Ishikawa (cell line): ENCODE measurements at regions not wholly inside any gene's neighbourhood (a gene's known extent, or its start where the extent isn't known, plus 50 kb on each side); places are given as distances from the start of the nearest gene placed in this dataset.

Source experiments
- CREB1 ChIP-seq: IDR thresholded peaks from 2 replicates; pipeline ENCODE4 v1.6.1; 2012; ENCODE audit warnings: low read depth
- EP300 ChIP-seq: IDR thresholded peaks from 2 replicates; pipeline ENCODE4 v1.6.1; 2012; ENCODE audit warnings: borderline replicate concordance
- NFIC ChIP-seq: IDR thresholded peaks from 2 replicates; pipeline ENCODE4 v1.6.1; 2012
- RAD21 ChIP-seq: IDR thresholded peaks from 2 replicates; pipeline ENCODE4 v1.6.1; 2012; ENCODE audit warnings: low read depth
- TCF12 ChIP-seq: IDR thresholded peaks from 2 replicates; pipeline ENCODE4 v1.6.1; 2012; ENCODE audit warnings: low read depth
- TEAD4 ChIP-seq: IDR thresholded peaks from 2 replicates; pipeline ENCODE4 v1.6.1; 2012
- YY1 ChIP-seq: IDR thresholded peaks from 2 replicates; pipeline ENCODE4 v1.6.1; 2012; ENCODE audit warnings: low read depth

GRCh38 chr2:186299610-186300009, 186.4 kb upstream of the ZC3H15 start:
- TF ChIP-seq CREB1 = no peak
- TF ChIP-seq YY1 = no peak
- no peak for TF ChIP-seq TEAD4
- TF ChIP-seq NFIC = no peak
- no peak for TF ChIP-seq EP300
- TF ChIP-seq RAD21 = no peak
- no peak for TF ChIP-seq TCF12
